NCI-H146 treated with DMSO at 0.1 percent for 48 hours (cell line): ENCODE measurements at regions not wholly inside any gene's neighbourhood (a gene's known extent, or its start where the extent isn't known, plus 50 kb on each side); places are given as distances from the start of the nearest gene placed in this dataset.
A peak's percentile ranks its signal among the peaks of the same experiment; 100 is the strongest.
"Not testable (repeated sequence)": the region's sequence is repeated elsewhere in the genome, so short reads cannot be mapped to it uniquely, and the experiment has no call there.

Experiments used
- DNase-seq: peaks from one replicate; lab custom pipeline; 2025; ENCODE audit not compliant: unreplicated experiment; lab: John Stamatoyannopoulos, UW

GRCh38 chr2:16925145-16925544, 259.5 kb upstream of the CYRIA start:
- no peak for DNase-seq

GRCh38 chr2:16915341-16915755, 249.7 kb upstream of the CYRIA start:
- DNase-seq = not testable (repeated sequence)

- DNase-seq = no peak
Observed at GRCh38 chr2:16911746-16912145, 246.1 kb upstream of the CYRIA start.

- no peak for DNase-seq
Observed at GRCh38 chr2:16908656-16909055, 243.0 kb upstream of the CYRIA start.

- DNase-seq = no peak
Observed at GRCh38 chr2:16907645-16908282, 242.1 kb upstream of the CYRIA start.

GRCh38 chr2:16905325-16905724, 239.7 kb upstream of the CYRIA start:
- DNase-seq = not testable (repeated sequence)

- peak; percentile 1 for DNase-seq
Observed at GRCh38 chr2:16900405-16901025, 234.9 kb upstream of the CYRIA start.

GRCh38 chr2:16899958-16900357, 234.3 kb upstream of the CYRIA start:
- DNase-seq = no peak

GRCh38 chr2:16890081-16890480, 224.4 kb upstream of the CYRIA start:
- DNase-seq = no peak

- DNase-seq = no peak
Observed at GRCh38 chr2:16885027-16885426, 219.4 kb upstream of the CYRIA start.

GRCh38 chr2:16882706-16883105, 217.1 kb upstream of the CYRIA start:
- no peak for DNase-seq

GRCh38 chr2:16881122-16881521, 215.5 kb upstream of the CYRIA start:
- no peak for DNase-seq

- DNase-seq = no peak
Observed at GRCh38 chr2:16871411-16871810, 205.8 kb upstream of the CYRIA start.

GRCh38 chr2:16870491-16871076, 204.9 kb upstream of the CYRIA start:
- no peak for DNase-seq

- no peak for DNase-seq
Observed at GRCh38 chr2:16869711-16870110, 204.1 kb upstream of the CYRIA start.

GRCh38 chr2:16862471-16862870, 196.8 kb upstream of the CYRIA start:
- no peak for DNase-seq

GRCh38 chr2:16861530-16861929, 195.9 kb upstream of the CYRIA start:
- DNase-seq = no peak

- no peak for DNase-seq
Observed at GRCh38 chr2:16861111-16861510, 195.5 kb upstream of the CYRIA start.

- DNase-seq = no peak
Observed at GRCh38 chr2:16860627-16861026, 195.0 kb upstream of the CYRIA start.

GRCh38 chr2:16855183-16855582, 189.5 kb upstream of the CYRIA start:
- no peak for DNase-seq

GRCh38 chr2:16853088-16853487, 187.5 kb upstream of the CYRIA start:
- no peak for DNase-seq

- DNase-seq = no peak
Observed at GRCh38 chr2:16852651-16853050, 187.0 kb upstream of the CYRIA start.

GRCh38 chr2:16851126-16851525, 185.5 kb upstream of the CYRIA start:
- DNase-seq = no peak
